MCF 10A (cell line): ENCODE measurements at regions not wholly inside any gene's neighbourhood (a gene's known extent, or its start where the extent isn't known, plus 50 kb on each side); places are given as distances from the start of the nearest gene placed in this dataset.

ENCODE experiments used
- BruUV-seq: library from RNA; stranded (reverse); fragments of 400-500 nt; replicated peaks from 2 replicates; lab custom pipeline; 2021; lab: Mats Ljungman, UMichigan
- CTCF ChIA-PET: fragments of 300-600 bp; sonication (Branson Sonifier 250); formaldehyde crosslinking; extraction: SDS; loops from one replicate; lab custom pipeline; 2021; ENCODE audit warnings: antibody characterized with exemption, inconsistent platforms; lab: Yijun Ruan, JAX
- POLR2A ChIA-PET: fragments of 300-600, 350-650 bp; sonication (Branson Sonifier 250); formaldehyde crosslinking; extraction: SDS; loops from one replicate; lab custom pipeline; 2020; ENCODE audit warnings: antibody characterized with exemption, inconsistent platforms; lab: Yijun Ruan, JAX
- DNase-seq: peaks from one replicate; pipeline ENCODE4 v3.0.0-alpha.2; 2018; ENCODE audit not compliant: unreplicated experiment
- H3K27ac Mint-ChIP-seq: one replicate; pipeline ENCODE4 v1.8.0; 2022; ENCODE audit warnings: mild to moderate bottlenecking, low read depth, mixed read lengths; ENCODE audit not compliant: unreplicated experiment
- H3K27me3 Mint-ChIP-seq: one replicate; pipeline ENCODE4 v1.8.0; 2022; ENCODE audit warnings: mixed read lengths; ENCODE audit not compliant: insufficient read depth, unreplicated experiment
- H3K36me3 Mint-ChIP-seq: one replicate; pipeline ENCODE4 v1.8.0; 2022; ENCODE audit warnings: mild to moderate bottlenecking, moderate library complexity, mixed read lengths; ENCODE audit not compliant: insufficient read depth, unreplicated experiment
- H3K4me1 Mint-ChIP-seq: one replicate; pipeline ENCODE4 v1.8.0; 2022; ENCODE audit warnings: mixed read lengths; ENCODE audit not compliant: insufficient read depth, unreplicated experiment
- H3K4me3 Mint-ChIP-seq: one replicate; pipeline ENCODE4 v1.8.0; 2022; ENCODE audit warnings: mild to moderate bottlenecking, moderate library complexity, mixed read lengths; ENCODE audit not compliant: unreplicated experiment
- H3K9me3 Mint-ChIP-seq: one replicate; pipeline ENCODE4 v1.8.0; 2022; ENCODE audit warnings: mixed read lengths; ENCODE audit not compliant: unreplicated experiment
- CTCF ChIP-seq: fragments of 200-600 bp; IDR thresholded peaks from one replicate; pipeline ENCODE4 v1.8.0; 2022; ENCODE audit warnings: antibody characterized with exemption, mild to moderate bottlenecking; ENCODE audit not compliant: unreplicated experiment
- intact Hi-C: fragments of 100-400 bp; cut with micrococcal nuclease; formaldehyde crosslinking; loops from 2 replicates; pipeline ENCODE4 v1.14.1; 2022

- no peaks in the 10 kb centered on the region for H3K36me3 Mint-ChIP-seq
- intact Hi-C loops: no loop called here
- H3K27me3 Mint-ChIP-seq: peaks cover 62% of the 10 kb centered on the region
- ChIA-PET POLR2A (no interaction called here), CTCF (no interaction called here)
- H3K27ac Mint-ChIP-seq: no peak overlapping the region
- H3K9me3 Mint-ChIP-seq: no peaks in the 10 kb centered on the region
- no peaks in the 10 kb centered on the region for H3K4me1 Mint-ChIP-seq
- BruUV-seq: no TSS peak
- no peak for DNase-seq
- H3K4me3 Mint-ChIP-seq: no peak overlapping the region
- no peak for TF ChIP-seq CTCF
Measured at GRCh38 chrX:132568291-132568690, 79.5 kb upstream of the MBNL3 start.

GRCh38 chrX:132565273-132565672 lies 76.4 kb upstream of the MBNL3 start:
- CTCF ChIA-PET: interaction anchor here (0.7 kb wide), 1 partner anchor 274 kb away, joined by 3 read pairs; no protein-coding TSS in a partner anchor
- DNase-seq: no peak
- peaks cover 71% of the 10 kb centered on the region for H3K27me3 Mint-ChIP-seq
- H3K9me3 Mint-ChIP-seq: no peaks in the 10 kb centered on the region
- POLR2A ChIA-PET: interaction anchor here (0.6 kb wide), 1 partner anchor 1387 kb away, joined by 3 read pairs; no protein-coding TSS in a partner anchor
- BruUV-seq: no TSS peak
- no peak overlapping the region for H3K27ac Mint-ChIP-seq
- no peak for TF ChIP-seq CTCF
- H3K4me3 Mint-ChIP-seq: no peak overlapping the region
- H3K4me1 Mint-ChIP-seq: no peaks in the 10 kb centered on the region
- no peaks in the 10 kb centered on the region for H3K36me3 Mint-ChIP-seq
- intact Hi-C loops: no loop called here

DNA sequence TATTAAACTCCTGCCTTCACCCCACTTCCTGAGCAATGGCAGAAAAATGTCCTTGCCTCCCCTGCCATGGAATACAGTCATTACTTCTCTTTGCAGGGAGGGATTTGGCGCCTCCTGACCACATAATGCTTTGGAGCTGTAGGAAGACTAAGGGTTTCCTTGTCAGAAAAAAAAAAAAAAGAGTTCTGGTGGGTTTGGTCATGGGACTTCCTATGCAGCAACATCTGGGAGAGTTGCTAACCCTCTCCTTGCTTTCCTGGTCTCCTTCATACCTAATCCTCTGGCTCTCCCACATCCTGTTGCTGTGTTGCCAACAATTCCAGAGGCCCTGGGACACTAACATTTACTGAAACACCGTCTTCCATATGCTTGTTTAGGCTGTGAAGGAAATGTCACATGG lies 75.1 kb upstream of the MBNL3 start:
- Mint-ChIP-seq H3K9me3 (no peaks in the 10 kb centered on the region), H3K27ac (no peak overlapping the region), H3K4me1 (no peaks in the 10 kb centered on the region), H3K4me3 (no peak overlapping the region), H3K27me3 (peaks cover 76% of the 10 kb centered on the region), H3K36me3 (no peaks in the 10 kb centered on the region)
- no peak for TF ChIP-seq CTCF
- DNase-seq: no peak
- CTCF ChIA-PET: no interaction called here
- POLR2A ChIA-PET: no interaction called here
- BruUV-seq: no TSS peak
- intact Hi-C loops: no loop called here

DNA sequence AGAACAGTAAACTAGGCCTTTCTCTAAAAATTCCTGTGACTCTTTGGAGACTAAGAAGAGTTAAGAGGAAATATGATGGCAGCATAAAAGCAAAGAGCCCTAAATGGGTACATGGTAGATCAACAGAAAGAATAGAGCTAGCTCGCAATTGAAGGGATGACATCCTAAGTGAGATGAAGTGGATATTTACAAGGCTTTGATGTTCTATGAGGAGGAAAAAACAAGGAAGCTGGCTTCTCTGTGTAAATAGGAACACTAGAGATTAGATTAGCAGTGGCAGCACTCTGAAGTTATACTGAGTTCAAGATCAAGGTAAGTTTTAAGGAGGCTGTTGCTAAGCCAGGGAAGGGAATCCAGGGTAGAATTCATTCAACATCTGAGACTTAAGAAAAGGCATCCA lies 73.1 kb upstream of the MBNL3 start:
- no TSS peak for BruUV-seq
- Mint-ChIP-seq H3K4me1 (no peaks in the 10 kb centered on the region), H3K9me3 (no peaks in the 10 kb centered on the region), H3K4me3 (no peak overlapping the region), H3K27me3 (peaks cover 68% of the 10 kb centered on the region), H3K27ac (no peak overlapping the region), H3K36me3 (no peaks in the 10 kb centered on the region)
- CTCF ChIA-PET: interaction anchor here (0.6 kb wide), 1 partner anchor 71 kb away, joined by 5 read pairs; no protein-coding TSS in a partner anchor
- intact Hi-C loops: no loop called here
- no peak for TF ChIP-seq CTCF
- DNase-seq: no peak
- POLR2A ChIA-PET: no interaction called here
